Lower leg skin (tissue), 3 donors: ENCODE measurements at regions not wholly inside any gene's neighbourhood (a gene's known extent, or its start where the extent isn't known, plus 50 kb on each side); places are given as distances from the start of the nearest gene placed in this dataset.

ENCODE experiments used
- POLR2A ChIP-seq, 2 donors: fragments of 450-650 bp; IDR thresholded peaks; one replicate each; pipeline ENCODE4 v1.6.1; 2016 to 2017; ENCODE audit warnings: antibody characterized with exemption in 2 of 2, mild to moderate bottlenecking in 1 of 2, moderate library complexity in 1 of 2
- TF ChIP-seq, protein P1 (sequence below), 3 donors: fragments of 450-650 bp; IDR thresholded peaks; one replicate each; pipeline ENCODE4 v1.5.1; 2016; ENCODE audit warnings: antibody characterized with exemption in 3 of 3, mild to moderate bottlenecking in 3 of 3, moderate library complexity in 2 of 3

DNA sequence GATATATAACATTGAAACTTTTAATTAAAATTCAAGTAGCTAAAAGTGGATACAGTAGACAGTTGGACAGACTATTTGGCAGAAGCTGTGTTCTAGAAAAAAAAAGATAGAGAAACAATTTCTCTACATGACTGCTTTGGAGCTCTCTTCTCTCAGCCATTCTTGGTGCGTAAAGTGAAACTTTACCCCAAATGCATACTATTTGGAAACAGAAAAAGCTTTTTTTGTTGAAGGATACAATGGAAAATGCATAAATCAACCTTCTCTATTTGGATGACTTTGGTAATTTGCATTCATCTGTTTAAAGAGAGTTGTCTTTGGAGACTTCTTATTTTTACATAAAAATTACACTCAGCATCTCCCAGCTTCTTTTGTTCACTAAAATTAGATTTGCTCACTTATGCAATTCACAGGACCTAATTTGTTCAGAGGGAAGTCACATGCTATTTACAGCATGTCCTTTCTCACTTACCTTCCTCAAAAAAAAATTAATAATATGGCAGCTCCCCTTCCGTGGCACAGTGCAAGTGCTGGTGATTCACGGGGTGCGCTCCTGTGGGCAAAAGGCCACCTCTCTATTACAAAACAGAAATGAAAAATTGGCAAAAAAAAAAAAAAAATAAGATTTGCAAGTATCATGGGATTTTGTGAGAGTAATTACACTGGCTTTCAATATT is 498.9 kb downstream of the RERGL start:
- TF ChIP-seq, protein P1, sequence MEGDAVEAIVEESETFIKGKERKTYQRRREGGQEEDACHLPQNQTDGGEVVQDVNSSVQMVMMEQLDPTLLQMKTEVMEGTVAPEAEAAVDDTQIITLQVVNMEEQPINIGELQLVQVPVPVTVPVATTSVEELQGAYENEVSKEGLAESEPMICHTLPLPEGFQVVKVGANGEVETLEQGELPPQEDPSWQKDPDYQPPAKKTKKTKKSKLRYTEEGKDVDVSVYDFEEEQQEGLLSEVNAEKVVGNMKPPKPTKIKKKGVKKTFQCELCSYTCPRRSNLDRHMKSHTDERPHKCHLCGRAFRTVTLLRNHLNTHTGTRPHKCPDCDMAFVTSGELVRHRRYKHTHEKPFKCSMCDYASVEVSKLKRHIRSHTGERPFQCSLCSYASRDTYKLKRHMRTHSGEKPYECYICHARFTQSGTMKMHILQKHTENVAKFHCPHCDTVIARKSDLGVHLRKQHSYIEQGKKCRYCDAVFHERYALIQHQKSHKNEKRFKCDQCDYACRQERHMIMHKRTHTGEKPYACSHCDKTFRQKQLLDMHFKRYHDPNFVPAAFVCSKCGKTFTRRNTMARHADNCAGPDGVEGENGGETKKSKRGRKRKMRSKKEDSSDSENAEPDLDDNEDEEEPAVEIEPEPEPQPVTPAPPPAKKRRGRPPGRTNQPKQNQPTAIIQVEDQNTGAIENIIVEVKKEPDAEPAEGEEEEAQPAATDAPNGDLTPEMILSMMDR (IDR thresholded peaks at IDR 0.05), result no peak
- TF ChIP-seq POLR2A (IDR thresholded peaks at IDR 0.05), result no peak
